GM10248 (cell line): ENCODE measurements at regions not wholly inside any gene's neighbourhood (a gene's known extent, or its start where the extent isn't known, plus 50 kb on each side); places are given as distances from the start of the nearest gene placed in this dataset.

Experiments
- CTCF ChIA-PET: fragments of 300-600 bp; sonication (Branson Sonifier 250); formaldehyde crosslinking; extraction: SDS; loops from one replicate; lab custom pipeline; 2021; ENCODE audit warnings: antibody characterized with exemption; lab: Yijun Ruan, JAX
- POLR2A ChIA-PET: fragments of 350-650 bp; sonication (Branson Sonifier 250); formaldehyde crosslinking; extraction: SDS; loops from one replicate; lab custom pipeline; 2020; ENCODE audit warnings: antibody characterized with exemption; lab: Yijun Ruan, JAX
- DNase-seq: peaks from one replicate; pipeline ENCODE4 v3.0.0; 2012; ENCODE audit errors: extremely low spot score
- TF ChIP-seq, protein P1 (sequence below): IDR thresholded peaks from 2 replicates; pipeline ENCODE4 v1.5.1; 2012; ENCODE audit warnings: mild to moderate bottlenecking, low read depth; ENCODE audit errors: extremely low read depth, missing control alignments, control extremely low read depth

DNA sequence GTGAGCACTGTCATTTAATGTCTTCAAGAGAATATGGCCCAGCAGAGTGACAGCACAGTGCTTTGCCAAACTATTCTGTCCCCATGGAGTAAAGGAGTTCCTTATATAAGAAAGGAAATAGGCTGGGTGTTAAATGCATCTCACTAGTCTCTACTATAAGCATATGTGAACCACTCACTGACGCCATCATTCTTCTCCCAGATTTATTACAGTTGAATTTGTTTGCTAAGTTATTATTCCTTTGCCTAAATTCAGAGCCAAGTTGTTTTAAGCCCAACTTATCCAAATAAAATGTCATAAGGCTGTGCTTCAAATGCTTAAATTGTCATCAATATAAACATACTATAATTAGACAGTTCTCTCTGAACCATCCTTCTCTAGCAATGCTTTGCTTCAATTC is 151.6 kb downstream of the KCNA5 start:
- ChIA-PET CTCF (no interaction called here), POLR2A (no interaction called here)
- no peak for DNase-seq
- TF ChIP-seq, protein P1, sequence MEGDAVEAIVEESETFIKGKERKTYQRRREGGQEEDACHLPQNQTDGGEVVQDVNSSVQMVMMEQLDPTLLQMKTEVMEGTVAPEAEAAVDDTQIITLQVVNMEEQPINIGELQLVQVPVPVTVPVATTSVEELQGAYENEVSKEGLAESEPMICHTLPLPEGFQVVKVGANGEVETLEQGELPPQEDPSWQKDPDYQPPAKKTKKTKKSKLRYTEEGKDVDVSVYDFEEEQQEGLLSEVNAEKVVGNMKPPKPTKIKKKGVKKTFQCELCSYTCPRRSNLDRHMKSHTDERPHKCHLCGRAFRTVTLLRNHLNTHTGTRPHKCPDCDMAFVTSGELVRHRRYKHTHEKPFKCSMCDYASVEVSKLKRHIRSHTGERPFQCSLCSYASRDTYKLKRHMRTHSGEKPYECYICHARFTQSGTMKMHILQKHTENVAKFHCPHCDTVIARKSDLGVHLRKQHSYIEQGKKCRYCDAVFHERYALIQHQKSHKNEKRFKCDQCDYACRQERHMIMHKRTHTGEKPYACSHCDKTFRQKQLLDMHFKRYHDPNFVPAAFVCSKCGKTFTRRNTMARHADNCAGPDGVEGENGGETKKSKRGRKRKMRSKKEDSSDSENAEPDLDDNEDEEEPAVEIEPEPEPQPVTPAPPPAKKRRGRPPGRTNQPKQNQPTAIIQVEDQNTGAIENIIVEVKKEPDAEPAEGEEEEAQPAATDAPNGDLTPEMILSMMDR, result no peak

DNA sequence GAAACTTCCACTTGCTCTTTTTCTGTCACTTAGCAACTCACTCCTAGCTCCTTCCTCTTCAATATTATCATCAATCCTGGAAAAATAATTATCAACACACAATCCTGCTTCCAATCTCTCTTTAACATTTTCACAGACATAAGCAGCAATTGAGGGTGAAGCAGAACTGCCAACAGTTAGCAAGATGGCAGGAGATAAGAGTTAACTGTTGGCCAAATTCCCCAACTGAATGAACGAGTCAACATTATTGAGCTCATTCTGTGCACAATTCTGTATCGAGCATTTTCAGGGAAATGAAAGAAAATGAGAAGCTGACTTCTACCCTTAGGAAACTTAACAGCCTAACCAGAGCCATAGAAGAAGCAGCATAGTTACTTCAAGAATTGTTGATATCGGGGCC is 152.0 kb downstream of the KCNA5 start:
- POLR2A ChIA-PET, result no interaction called here
- no peak for DNase-seq
- CTCF ChIA-PET, result no interaction called here
- TF ChIP-seq, protein P1, result no peak

DNA sequence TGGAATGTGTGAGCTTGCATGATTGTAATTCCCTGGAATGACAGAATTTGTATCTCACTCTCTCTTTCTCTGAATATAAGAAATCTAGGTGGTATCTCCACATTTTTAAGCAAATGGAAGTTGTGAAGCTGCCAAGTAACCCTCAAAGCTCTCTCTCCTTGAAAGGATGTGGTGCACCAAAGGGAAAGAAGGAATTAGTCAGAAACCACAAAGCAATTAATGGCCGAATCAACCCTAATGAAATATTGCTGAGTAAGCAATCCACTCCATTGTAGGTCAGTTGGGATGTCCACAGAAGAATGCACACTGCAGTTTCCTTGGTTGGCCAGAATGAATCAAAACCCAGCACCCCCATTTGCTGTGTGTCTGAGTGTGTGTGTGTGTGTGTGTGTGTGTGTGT is 153.5 kb downstream of the KCNA5 start:
- CTCF ChIA-PET, result no interaction called here
- no peak for DNase-seq
- TF ChIP-seq, protein P1, result no peak
- POLR2A ChIA-PET, result no interaction called here

DNA sequence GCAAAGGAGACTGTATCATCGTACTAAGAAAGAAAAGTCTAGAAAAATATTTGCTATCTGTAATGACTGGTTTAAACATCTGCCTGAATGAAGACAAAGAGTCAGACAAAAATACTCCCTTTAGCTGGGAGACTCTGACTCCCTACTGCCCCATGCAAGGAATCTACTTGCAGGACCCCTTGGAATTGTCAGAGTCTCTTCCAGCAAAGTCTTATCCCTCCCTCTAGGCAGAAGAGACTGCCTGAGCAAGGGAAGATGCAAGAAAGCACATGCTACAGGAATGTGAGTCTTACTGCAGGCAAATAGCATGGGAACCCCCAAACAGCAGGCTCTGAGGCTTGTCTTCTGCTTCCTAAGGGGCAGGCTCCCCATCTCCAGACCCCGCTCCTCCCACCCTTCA is 154.0 kb downstream of the KCNA5 start:
- TF ChIP-seq, protein P1, result no peak
- CTCF ChIA-PET, result no interaction called here
- no peak for DNase-seq
- POLR2A ChIA-PET, result no interaction called here

DNA sequence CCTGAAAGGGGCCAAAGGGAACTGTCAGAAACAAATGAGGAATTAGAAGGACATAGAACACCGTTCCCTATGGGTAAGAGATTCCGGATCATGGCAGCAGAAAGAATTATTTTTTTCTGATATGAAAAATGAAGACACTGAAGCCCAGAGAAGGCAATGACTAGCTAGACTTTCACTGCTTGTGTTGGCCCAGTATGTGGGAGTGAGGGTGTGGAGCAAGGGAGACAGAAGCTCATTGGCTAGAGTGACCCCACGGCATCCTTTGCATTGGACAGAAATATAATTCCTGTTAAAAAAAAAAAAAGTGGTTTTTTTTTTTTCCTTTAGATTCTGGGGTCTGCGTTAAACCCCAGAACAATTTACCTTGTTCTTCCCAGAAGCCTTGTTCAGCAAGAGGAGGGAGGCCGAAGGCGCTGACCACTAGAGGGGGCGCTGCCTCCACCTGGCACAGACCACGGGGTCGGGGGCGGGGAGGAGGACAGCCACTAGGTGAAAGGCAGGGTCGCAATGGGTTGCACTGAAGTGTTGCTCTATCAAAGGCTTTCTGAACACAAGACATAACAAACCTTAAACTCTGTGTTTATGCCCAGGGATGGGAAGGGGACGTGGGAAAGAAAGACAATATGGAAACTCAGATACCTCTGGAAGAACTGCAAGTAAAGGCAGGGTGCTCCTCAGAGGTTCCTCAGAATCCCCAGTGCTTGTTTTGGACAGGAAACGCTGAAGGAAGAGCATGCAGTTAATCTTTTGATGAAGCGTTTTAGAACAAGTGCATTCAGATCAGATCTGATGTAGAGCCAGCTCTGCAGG is 156.8 kb downstream of the KCNA5 start:
- CTCF ChIA-PET, result interaction anchor here (1.0 to 1.5 kb wide), 4 partner anchors 17 to 838 kb away, joined by 3 to 4 read pairs (median 3); no protein-coding TSS in a partner anchor
- peak; percentile 50 for DNase-seq
- TF ChIP-seq, protein P1, result peak; percentile 52
- POLR2A ChIA-PET, result no interaction called here

DNA sequence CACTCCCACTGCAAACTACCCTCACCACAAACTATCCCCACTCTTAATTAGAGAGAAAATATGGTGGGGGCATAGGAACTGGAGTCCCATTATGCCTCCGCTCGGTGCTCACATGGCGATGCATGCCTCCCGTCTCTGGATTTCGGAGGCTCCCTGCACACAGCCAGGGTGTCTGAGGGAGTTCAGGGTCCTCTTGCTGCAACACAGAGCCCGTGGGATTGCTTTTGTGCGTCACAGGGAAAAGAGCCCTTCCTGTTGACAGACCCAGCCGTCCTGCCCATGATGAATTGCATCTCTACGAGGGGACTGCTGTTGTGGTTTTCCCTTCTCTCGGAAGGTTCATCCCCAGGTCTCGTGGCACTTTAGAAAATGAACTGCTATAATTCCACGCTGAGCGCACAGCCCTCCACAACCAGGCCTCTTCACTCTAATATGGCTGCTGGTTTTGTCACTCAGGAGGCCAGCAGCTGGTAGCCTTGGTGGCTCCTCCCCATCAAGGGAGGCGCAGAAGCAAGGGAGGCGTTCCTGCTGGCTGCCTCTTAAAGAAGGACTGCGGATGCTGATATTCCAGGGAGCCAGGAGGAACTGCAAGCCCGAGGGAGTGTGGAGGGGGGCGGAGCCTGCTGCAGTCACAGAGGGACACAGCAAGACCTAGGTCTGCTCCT is 158.0 kb downstream of the KCNA5 start:
- DNase-seq, result no peak
- TF ChIP-seq, protein P1, result no peak
- CTCF ChIA-PET, result interaction anchor here (1.1 to 1.5 kb wide), 2 partner anchors 16 to 836 kb away, joined by 3 to 4 read pairs; no protein-coding TSS in a partner anchor
- POLR2A ChIA-PET, result no interaction called here
